ENCODE measurements at regions not wholly inside any gene's neighbourhood (a gene's known extent, or its start where the extent isn't known, plus 50 kb on each side); places are given as distances from the start of the nearest gene placed in this dataset.
A peak's percentile ranks its signal among the peaks of the same experiment; 100 is the strongest.

DNA sequence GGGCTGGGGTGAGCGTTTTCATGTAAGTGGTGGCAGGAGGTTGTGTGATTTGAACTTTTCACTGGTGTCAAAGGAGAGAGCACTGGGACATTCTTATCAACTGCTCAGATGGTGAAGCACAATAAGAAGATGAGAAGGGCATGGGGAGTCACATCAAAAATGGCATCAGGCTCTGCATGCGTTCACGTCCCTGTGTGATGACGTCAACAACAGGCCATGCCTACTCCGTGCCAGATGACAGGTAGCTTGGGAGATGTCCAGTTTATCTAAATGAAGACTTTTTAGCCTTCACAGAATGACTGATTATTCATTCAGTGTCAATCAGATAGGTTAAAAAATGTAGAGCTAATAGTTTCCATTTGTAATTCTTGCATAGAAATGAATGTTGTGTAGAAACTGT lies 264.3 kb upstream of the POM121L12 start:
- H3K27ac ChIP-seq (ENCODE audit: low read depth, low read length), result no peak overlapping the region
- H3K27ac Mint-ChIP-seq (ENCODE audit: unreplicated experiment), result no peak overlapping the region
- H3K9ac ChIP-seq (ENCODE audit: low read length), result no peak overlapping the region
- TF ChIP-seq, protein P1, sequence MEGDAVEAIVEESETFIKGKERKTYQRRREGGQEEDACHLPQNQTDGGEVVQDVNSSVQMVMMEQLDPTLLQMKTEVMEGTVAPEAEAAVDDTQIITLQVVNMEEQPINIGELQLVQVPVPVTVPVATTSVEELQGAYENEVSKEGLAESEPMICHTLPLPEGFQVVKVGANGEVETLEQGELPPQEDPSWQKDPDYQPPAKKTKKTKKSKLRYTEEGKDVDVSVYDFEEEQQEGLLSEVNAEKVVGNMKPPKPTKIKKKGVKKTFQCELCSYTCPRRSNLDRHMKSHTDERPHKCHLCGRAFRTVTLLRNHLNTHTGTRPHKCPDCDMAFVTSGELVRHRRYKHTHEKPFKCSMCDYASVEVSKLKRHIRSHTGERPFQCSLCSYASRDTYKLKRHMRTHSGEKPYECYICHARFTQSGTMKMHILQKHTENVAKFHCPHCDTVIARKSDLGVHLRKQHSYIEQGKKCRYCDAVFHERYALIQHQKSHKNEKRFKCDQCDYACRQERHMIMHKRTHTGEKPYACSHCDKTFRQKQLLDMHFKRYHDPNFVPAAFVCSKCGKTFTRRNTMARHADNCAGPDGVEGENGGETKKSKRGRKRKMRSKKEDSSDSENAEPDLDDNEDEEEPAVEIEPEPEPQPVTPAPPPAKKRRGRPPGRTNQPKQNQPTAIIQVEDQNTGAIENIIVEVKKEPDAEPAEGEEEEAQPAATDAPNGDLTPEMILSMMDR (IDR thresholded peaks at IDR 0.05; ENCODE audit: insufficient read depth, low read depth, low read length), result no peak
- TF ChIP-seq EZH2 (IDR thresholded peaks at IDR 0.05; ENCODE audit: insufficient read depth, low read length), result no peak
- no peaks in the 10 kb centered on the region for H3K79me2 ChIP-seq (ENCODE audit: insufficient read depth, low read length)
- no peak overlapping the region for H3K4me3 Mint-ChIP-seq (ENCODE audit: unreplicated experiment)
- no peak overlapping the region for H2AFZ ChIP-seq (ENCODE audit: low read depth, low read length)
- H3K9me3 ChIP-seq (ENCODE audit: insufficient read depth, low read depth, low read length), result no peaks in the 10 kb centered on the region
- no peaks in the 10 kb centered on the region for H3K27me3 ChIP-seq (ENCODE audit: insufficient read depth, low read length)
- H3K4me1 ChIP-seq (ENCODE audit: insufficient read depth, low read length), result no peaks in the 10 kb centered on the region
- H3K36me3 ChIP-seq (ENCODE audit: insufficient read depth, low read length), result no peaks in the 10 kb centered on the region
- no peak overlapping the region for H3K4me3 ChIP-seq (ENCODE audit: insufficient read depth, low read depth, low read length)
- H3K4me2 ChIP-seq (ENCODE audit: low read length), result no peak overlapping the region
- DNase-seq (ENCODE audit: low read depth) (no peak), FAIRE-seq (no peak)
- H3K27me3 Mint-ChIP-seq (ENCODE audit: low read depth, unreplicated experiment), result no peaks in the 10 kb centered on the region
- H3K9me3 Mint-ChIP-seq (ENCODE audit: unreplicated experiment), result no peaks in the 10 kb centered on the region
- H4K20me1 ChIP-seq (ENCODE audit: insufficient read depth, low read length), result no peaks in the 10 kb centered on the region
- H3K4me1 Mint-ChIP-seq (ENCODE audit: low read depth, unreplicated experiment), result no peaks in the 10 kb centered on the region
- no peaks in the 10 kb centered on the region for H3K36me3 Mint-ChIP-seq (ENCODE audit: low read depth, unreplicated experiment)

DNA sequence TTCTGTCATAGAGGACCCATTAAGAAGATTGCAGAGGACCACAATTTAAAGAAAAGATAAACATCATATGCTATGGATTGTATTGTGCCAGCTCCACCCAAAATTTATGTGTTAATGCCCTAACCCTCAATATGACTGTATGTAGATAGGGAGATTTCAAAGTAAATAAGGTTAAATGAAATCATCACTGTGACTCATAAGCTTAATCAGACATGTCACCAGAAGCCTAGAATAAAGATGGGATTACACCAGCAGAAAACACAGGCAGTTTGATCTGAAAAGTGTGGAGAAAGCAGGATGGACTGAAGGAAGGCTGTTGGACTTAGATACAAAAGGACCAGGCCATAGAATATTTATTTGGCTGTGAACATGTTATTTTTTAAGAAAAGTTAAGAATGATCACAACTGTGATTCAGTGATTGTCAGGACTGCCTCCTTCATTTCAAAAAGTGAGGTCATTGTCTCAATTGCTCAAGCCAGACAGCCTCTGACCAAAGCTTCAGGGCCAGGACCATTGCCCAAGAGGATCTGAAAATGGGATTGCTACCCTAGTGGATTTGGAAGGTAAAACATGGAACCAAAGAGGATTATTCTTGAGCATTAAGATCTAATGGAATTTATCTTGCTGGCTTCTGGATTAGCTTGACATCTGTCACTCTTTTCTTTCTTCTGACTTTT lies 270.8 kb upstream of the POM121L12 start:
- H3K27ac Mint-ChIP-seq (ENCODE audit: unreplicated experiment), result no peak overlapping the region
- no peak overlapping the region for H3K4me2 ChIP-seq (ENCODE audit: low read length)
- H3K9me3 ChIP-seq (ENCODE audit: insufficient read depth, low read depth, low read length), result no peaks in the 10 kb centered on the region
- H3K36me3 Mint-ChIP-seq (ENCODE audit: low read depth, unreplicated experiment), result no peaks in the 10 kb centered on the region
- H4K20me1 ChIP-seq (ENCODE audit: insufficient read depth, low read length), result no peaks in the 10 kb centered on the region
- TF ChIP-seq, protein P1 (IDR thresholded peaks at IDR 0.05; ENCODE audit: insufficient read depth, low read depth, low read length), result no peak
- no peak for TF ChIP-seq EZH2 (IDR thresholded peaks at IDR 0.05; ENCODE audit: insufficient read depth, low read length)
- DNase-seq (ENCODE audit: low read depth), result peak; percentile 10
- H3K9me3 Mint-ChIP-seq (ENCODE audit: unreplicated experiment), result no peaks in the 10 kb centered on the region
- H2AFZ ChIP-seq (ENCODE audit: low read depth, low read length), result no peak overlapping the region
- no peaks in the 10 kb centered on the region for H3K27me3 Mint-ChIP-seq (ENCODE audit: low read depth, unreplicated experiment)
- H3K4me3 ChIP-seq (ENCODE audit: insufficient read depth, low read depth, low read length), result no peak overlapping the region
- H3K27ac ChIP-seq (ENCODE audit: low read depth, low read length), result peak overlapping the region; percentile 26
- H3K36me3 ChIP-seq (ENCODE audit: insufficient read depth, low read length), result no peaks in the 10 kb centered on the region
- FAIRE-seq, result no peak
- H3K4me1 ChIP-seq (ENCODE audit: insufficient read depth, low read length), result no peaks in the 10 kb centered on the region
- H3K79me2 ChIP-seq (ENCODE audit: insufficient read depth, low read length), result no peaks in the 10 kb centered on the region
- no peak overlapping the region for H3K4me3 Mint-ChIP-seq (ENCODE audit: unreplicated experiment)
- H3K4me1 Mint-ChIP-seq (ENCODE audit: low read depth, unreplicated experiment), result peaks cover 2% of the 10 kb centered on the region
- no peaks in the 10 kb centered on the region for H3K27me3 ChIP-seq (ENCODE audit: insufficient read depth, low read length)
- no peak overlapping the region for H3K9ac ChIP-seq (ENCODE audit: low read length)

DNA sequence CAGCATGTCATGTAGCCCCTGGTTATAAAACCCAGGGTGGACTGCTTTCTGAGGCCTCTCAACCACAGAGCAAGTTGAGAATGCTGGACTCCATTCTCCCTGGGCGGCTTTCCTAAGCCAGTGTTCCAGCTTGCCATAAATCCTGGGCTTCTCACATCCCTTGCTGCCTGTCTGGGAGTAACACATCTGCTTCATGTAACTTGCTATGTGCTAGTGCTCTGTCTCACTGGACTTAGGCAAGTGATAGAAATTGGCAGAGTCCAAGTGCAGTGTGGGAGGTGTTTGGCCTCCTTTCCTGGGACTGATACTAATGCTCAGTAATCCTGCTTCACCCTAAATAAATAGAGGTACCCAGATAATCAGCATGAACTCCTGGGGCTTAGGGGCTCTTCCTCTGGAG lies 277.1 kb upstream of the POM121L12 start:
- H3K9me3 ChIP-seq (ENCODE audit: insufficient read depth, low read depth, low read length), result no peaks in the 10 kb centered on the region
- Mint-ChIP-seq H3K27me3 (ENCODE audit: low read depth, unreplicated experiment) (no peaks in the 10 kb centered on the region), H3K27ac (ENCODE audit: unreplicated experiment) (no peak overlapping the region), H3K4me3 (ENCODE audit: unreplicated experiment) (no peak overlapping the region), H3K4me1 (ENCODE audit: low read depth, unreplicated experiment) (no peaks in the 10 kb centered on the region), H3K9me3 (ENCODE audit: unreplicated experiment) (no peaks in the 10 kb centered on the region), H3K36me3 (ENCODE audit: low read depth, unreplicated experiment) (no peaks in the 10 kb centered on the region)
- H3K79me2 ChIP-seq (ENCODE audit: insufficient read depth, low read length), result no peaks in the 10 kb centered on the region
- DNase-seq (ENCODE audit: low read depth), result no peak
- no peak overlapping the region for H3K4me2 ChIP-seq (ENCODE audit: low read length)
- H3K9ac ChIP-seq (ENCODE audit: low read length), result no peak overlapping the region
- no peaks in the 10 kb centered on the region for H4K20me1 ChIP-seq (ENCODE audit: insufficient read depth, low read length)
- H3K4me1 ChIP-seq (ENCODE audit: insufficient read depth, low read length), result no peaks in the 10 kb centered on the region
- no peaks in the 10 kb centered on the region for H3K27me3 ChIP-seq (ENCODE audit: insufficient read depth, low read length)
- H2AFZ ChIP-seq (ENCODE audit: low read depth, low read length), result no peak overlapping the region
- no peak overlapping the region for H3K4me3 ChIP-seq (ENCODE audit: insufficient read depth, low read depth, low read length)
- no peak for FAIRE-seq
- no peak for TF ChIP-seq EZH2 (IDR thresholded peaks at IDR 0.05; ENCODE audit: insufficient read depth, low read length)
- TF ChIP-seq, protein P1 (IDR thresholded peaks at IDR 0.05; ENCODE audit: insufficient read depth, low read depth, low read length), result no peak
- no peak overlapping the region for H3K27ac ChIP-seq (ENCODE audit: low read depth, low read length)
- no peaks in the 10 kb centered on the region for H3K36me3 ChIP-seq (ENCODE audit: insufficient read depth, low read length)

Data from astrocyte (in vitro differentiated cells and primary cell).